Retina (tissue), 1 donor: ENCODE measurements at regions not wholly inside any gene's neighbourhood (a gene's known extent, or its start where the extent isn't known, plus 50 kb on each side); places are given as distances from the start of the nearest gene placed in this dataset.

Experiments
- DNase-seq: peaks from one replicate; pipeline ENCODE4 v3.0.0-alpha.2; 2016

DNA sequence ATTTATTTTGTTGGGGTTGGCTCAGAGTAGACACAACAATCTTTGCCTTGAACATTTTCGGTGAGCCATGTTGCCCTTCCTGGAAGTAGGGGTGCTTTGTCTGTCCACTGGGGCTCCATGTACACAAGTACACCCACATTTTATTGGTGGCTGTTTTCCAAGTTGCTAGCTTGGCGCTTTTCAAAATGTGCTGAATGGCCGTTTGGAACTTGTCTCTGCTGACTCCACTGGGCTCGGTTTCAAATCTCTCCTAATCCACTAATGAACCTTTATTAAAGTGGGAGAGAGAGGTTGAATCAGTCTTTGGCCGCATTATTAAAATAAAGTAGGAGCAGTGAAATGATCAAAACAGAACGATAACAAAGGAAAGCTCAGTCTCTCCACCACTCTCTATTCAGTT, 64.6 kb upstream of the TAF11L2 start:
- DNase-seq = no peak

- no peak for DNase-seq
Observed at GRCh38 chr5:17434982-17435381, 63.0 kb upstream of the TAF11L2 start.

GRCh38 chr5:17436350-17436749, 61.7 kb upstream of the TAF11L2 start:
- DNase-seq = no peak

GRCh38 chr5:17436761-17437221, 61.2 kb upstream of the TAF11L2 start:
- no peak for DNase-seq

DNA sequence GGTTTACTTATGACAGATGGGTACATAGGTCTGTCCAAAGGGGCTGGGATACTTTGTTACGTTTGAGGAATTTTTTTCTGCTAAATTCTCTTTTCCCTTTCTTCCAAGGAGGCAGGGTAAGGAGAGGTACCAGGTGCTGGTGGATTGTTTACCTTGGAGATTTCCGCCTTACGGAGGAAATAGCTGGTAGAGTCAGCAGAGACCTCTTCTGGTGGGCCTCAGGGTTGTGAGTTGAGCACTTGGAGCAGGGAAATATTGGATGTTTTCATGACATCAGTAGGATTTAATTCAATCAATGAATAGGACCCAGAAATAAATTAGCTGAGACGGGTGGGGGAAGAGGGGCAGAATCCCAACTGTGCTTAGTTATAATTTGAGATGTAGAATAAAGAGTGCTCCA, 60.0 kb upstream of the TAF11L2 start:
- no peak for DNase-seq

DNA sequence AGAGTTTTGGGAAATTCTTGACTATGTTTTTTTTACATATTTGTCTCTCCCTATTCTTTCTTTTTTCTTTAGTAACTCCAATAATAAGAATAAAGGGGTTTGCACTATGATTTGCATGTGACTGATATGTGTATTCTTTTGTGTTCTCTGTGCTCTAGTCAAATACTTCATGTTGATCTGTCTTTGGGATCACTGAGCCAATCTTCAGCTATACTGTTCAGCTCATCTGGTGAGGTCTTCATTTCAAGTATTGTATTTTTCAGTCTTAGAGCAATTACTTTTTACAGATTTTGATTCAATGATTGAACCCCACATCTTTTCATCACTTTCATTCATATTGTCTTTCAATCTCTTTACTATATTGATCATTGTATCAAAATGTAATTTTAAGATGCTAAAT, 58.1 kb upstream of the TAF11L2 start:
- no peak for DNase-seq

- DNase-seq = no peak
Observed at GRCh38 chr5:17440766-17441165, 57.3 kb upstream of the TAF11L2 start.

- no peak for DNase-seq
Observed at GRCh38 chr5:17441351-17441750, 56.7 kb upstream of the TAF11L2 start.

GRCh38 chr5:17443333-17444130, 54.5 kb upstream of the TAF11L2 start:
- no peak for DNase-seq

DNA sequence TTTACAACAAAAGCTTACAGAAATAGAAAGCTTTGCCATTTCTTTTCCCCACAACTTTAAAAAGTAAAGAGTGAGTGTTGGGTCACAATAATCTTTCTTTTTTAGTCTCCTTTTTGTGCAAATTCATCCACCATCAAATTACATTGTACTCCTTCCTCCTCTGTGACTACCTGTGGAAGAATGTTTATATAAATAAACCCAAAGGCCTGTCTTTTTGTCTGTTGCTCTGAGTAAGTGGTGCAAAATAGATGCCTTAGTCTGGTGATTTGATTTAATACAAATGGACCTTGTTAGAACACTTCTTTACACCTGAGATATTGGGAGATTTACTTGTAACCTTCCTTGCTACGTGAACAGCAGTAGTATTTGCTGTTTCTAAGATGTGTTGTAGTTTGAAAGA, 53.5 kb upstream of the TAF11L2 start:
- DNase-seq = no peak

GRCh38 chr5:17445185-17445584, 52.8 kb upstream of the TAF11L2 start:
- no peak for DNase-seq
